ENCODE measurements at regions not wholly inside any gene's neighbourhood (a gene's known extent, or its start where the extent isn't known, plus 50 kb on each side); places are given as distances from the start of the nearest gene placed in this dataset.

- TF ChIP-seq CTCF (IDR thresholded peaks at IDR 0.05; ENCODE audit: low read length) (no peak), EZH2 (IDR thresholded peaks at IDR 0.05; ENCODE audit: borderline replicate concordance, low read length) (no peak)
These were observed 50.1 kb upstream of the WNT11 start for GRCh38 chr11:76256448-76256847.

Data from OCI-LY1 (cell line).